ENCODE measurements at regions not wholly inside any gene's neighbourhood (a gene's known extent, or its start where the extent isn't known, plus 50 kb on each side); places are given as distances from the start of the nearest gene placed in this dataset.

DNA sequence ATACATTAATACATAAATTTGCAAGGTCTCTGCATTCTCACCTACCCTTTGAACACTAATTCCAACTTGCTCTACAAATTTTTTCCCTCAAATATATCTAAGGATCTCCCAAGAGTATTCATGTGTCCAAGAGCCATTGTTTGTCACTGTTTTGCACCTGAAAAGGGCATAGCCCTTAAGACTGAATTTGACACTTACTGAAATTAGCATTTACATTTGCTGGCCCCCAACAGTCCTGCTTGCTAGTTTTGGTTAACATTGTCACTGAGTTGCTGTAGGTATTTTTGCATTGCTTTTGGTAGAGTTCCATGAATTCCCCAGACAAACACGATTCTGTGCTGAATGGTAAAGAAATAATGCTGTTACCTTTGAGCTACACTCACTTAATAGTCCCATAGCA lies 57.3 kb downstream of the KCNA4 start:
- no peak for DNase-seq

DNA sequence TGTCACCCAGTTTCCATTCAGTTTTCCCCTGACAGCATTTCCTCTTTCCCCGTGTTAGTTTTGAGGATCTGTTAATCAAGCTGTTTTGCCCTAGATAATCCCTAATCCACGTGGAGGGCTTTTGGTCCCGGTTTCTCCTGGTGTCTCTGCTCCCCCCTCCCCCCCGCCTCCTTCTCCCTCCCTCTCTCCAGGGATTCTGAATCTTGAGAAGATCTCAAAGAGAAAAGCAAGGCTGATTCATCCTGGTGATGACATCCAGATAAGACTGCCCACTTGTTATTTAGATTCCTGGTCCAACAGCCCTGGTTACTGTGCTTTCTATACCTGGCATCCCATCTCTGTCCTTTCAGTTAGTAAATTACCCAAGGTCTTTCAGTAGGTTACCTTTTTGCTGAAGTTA lies 59.4 kb downstream of the KCNA4 start:
- DNase-seq = no peak

DNA sequence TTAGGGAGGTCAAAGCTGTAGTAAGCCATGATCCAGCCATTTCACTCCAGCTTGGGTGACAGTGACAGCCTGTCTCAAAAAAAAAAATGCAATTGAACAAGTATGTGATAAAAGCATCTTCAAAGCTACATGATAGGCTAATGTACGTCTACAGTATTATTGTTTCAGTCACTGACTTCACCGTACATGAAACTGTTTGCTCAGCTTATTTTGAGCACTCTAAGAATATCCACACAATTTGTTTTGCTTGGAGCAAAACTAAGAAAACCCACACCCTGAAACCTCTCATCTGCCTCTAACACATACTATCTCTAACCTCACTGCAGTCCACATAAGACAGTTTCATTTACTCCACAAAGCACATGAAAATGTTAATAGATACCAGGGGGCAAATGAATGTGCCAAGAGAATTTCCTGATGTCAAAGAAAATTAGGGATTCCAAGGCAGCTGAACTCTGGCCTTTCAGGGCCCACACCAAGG lies 60.7 kb downstream of the KCNA4 start:
- no peak for DNase-seq

DNA sequence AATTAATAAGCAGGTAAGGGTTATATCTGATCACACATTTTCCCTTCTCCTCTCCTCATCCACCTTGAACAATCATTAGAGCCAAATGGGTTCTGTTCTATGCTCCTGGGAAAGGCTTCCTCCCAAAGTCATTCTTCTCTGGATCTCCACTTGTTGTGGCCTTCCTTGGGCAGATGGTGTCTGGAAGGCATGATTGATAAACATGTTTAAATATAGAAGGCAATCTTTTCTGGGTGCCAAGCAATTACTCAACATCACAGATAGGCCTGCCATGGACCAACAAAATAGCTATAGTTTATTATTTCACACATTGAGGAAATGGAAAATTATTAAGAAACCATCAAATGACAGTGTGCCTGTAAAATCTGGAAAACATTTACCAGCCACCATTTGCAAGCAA lies 73.5 kb downstream of the KCNA4 start:
- DNase-seq = no peak

DNA sequence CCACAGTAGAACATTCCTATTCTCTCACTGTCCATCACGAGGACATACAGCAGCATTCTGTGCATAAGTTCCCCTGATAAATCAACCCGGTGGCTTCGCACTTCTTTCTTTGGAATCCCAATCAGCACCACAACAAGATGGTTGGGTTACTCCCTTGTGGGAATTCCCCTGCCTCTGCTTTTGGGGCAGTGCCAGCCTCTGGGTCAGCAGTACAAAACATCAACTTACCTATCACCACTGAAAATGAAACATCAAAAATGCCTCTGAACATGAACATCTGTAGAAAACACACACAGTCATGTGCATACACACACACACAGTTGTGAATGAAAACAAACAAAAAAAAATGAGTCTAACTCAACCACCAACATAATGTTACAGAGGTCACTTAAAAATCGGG lies 79.3 kb downstream of the KCNA4 start:
- no peak for DNase-seq

DNA sequence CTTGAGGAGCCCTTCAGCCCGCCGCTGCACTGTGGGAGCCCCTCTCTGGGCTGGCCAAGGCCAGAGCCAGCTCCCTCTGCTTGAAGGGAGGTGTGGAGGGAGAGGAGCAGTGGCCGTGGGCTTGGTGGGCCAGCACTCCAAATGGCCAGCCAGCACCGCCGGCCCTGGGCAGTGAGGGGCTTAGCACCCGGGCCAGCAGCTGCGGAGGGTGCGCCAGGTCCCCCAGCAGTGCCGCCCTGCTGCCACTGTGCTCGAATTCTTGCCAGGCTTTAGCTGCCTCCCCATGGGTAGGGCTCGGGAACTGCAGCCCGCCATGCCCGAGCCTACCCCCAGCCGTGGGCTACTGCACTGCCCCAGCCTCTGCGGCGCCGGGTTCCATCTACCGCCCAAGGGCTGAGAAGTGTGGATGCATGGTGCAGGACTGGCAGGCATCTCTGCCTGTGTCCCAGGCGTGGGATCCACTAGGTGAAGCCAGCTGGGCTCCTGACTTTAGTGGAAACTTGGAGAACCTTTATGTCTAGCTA lies 82.7 kb downstream of the KCNA4 start:
- no peak for DNase-seq

DNA sequence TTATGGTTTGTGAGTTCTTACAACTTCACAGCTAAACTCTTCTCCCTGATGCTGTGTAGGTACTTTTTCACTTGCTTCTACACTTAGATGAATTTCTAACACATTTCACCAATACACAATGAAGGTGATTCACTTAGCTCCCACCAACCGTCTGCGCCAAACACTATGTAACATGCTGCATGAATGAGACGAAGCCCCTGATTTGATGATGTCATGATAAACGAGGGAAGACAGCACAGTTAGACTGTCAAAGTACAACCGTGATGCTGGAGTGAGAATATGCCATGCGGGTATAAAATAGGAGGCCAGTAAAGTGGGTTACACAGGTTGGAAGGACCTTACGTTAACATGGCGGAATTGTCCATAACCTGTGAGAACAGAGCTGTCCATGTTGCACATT lies 100.8 kb downstream of the KCNA4 start:
- DNase-seq = no peak

DNA sequence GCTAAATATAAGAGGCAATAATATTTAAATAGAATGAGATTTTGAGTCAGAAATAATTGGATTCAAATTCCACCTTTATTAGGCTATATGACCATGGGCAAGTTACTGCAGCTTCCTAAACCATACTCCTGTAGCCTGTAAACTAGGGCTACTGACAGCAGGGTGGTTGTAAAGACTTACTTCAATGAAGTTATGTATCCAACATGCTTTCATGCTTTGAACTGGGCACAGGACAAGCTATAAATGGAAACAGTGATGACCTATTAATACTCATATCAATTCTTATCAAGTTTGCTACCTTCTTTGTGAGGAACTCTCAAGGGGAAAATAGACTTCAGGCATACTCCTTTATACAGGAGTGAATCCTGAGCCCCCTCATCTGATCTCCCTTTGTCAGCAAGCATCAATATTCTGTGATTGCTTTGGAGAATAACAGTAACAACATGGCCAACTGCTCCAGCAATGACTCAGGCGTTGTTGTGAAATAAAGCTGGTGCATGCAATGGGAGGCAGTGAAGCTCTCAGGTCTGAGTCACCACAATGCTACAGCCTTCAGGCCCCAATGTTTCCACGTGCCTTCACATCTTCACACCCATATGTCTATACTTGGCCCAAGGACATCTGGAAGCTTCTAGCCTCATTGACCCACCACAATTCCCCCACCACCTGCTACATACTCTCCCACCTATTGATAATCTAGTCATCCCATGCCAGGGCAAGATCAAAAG lies 102.5 kb downstream of the KCNA4 start:
- no peak for DNase-seq

DNA sequence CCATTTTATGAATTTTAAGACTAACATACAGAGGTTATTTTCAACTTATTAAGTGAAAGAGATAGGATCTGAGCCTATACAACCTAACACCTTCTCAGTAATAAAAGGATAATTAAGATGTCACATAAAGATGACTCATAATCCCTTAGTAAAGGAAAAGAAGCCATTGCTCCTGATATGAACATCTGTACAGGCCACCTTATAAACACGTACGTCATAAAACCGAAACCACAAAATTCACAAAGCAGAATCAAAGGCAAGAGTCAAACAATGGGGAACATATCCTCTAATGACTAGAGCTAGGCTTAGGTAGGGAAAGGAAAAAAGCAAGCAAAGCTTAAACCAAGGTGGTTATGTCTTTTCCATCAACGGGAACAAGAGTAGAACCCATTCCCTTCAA lies 103.5 kb downstream of the KCNA4 start:
- no peak for DNase-seq

DNA sequence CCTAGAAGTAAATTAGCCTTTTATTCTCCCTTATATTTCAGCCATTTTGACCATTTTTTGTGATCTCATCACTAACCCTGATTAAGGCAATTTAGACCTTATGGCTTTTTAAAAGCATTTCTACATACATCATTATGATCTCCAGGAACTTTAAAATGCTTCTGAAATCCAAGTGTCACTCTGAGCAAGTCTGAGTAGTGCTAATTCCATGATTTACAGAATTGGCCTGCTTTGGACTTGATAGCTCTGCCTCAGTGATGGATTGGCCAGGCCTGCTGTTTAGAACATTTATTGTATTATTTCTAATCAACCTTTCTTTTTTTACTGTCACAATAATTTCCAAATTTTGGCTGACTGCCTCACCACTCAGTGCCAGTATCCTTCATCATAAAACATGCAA lies 116.4 kb downstream of the KCNA4 start:
- no peak for DNase-seq

DNA sequence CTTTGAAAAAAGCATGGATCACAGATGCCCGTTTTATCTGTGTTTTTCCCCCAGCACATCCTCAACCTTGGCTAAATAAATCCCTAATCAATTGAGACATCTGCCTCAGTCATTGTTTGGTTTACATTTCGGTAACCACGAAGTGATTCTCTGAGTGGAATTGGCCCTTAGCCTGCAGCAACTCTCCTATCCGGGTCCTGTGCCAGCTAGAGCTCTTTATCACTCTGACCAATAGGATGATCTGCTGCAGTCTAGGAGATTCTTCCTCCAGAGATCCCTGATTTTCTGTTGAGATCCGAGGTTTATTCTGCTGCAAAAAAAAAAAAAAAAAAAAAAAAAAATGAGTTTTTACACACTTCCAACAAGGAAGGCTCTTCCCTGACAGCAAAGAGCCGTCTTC lies 137.3 kb downstream of the KCNA4 start:
- DNase-seq = no peak

DNA sequence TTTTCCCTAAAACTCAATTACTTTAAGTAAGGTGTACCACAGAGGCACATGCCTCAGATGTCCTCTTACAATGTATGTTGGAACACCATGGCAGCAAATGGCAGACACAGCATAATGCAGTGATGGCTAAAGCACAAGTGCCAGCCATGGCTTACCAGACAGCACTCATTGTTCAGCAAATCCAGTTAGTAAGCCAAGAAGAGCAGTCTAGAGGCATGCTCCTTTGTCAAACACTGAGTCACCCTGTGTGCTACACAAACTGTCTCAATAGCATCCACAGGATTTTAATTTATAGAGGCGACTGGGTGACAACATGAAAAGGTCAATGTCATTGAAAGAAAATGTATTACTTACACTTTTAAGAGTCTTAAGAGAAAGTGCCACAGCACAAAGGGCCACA lies 140.6 kb downstream of the KCNA4 start:
- DNase-seq = no peak

DNA sequence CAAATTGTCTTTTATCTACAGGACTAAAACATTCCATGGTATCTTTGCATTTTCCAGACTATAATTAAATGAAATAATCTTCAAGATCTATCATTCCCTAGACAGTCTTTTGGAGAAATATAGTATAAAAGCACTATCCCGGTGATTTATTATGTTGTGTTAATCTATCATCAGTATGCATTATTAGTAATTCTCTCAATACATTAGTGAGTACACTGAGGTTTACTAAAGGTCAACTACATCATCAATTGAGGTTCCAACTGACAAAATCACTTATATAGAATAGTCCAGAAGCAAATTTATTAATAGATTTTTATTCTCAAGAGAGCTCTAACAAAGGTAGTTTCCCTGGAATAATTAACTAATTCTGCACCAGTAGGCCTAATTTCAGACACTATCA lies 169.6 kb downstream of the KCNA4 start:
- no peak for DNase-seq

DNA sequence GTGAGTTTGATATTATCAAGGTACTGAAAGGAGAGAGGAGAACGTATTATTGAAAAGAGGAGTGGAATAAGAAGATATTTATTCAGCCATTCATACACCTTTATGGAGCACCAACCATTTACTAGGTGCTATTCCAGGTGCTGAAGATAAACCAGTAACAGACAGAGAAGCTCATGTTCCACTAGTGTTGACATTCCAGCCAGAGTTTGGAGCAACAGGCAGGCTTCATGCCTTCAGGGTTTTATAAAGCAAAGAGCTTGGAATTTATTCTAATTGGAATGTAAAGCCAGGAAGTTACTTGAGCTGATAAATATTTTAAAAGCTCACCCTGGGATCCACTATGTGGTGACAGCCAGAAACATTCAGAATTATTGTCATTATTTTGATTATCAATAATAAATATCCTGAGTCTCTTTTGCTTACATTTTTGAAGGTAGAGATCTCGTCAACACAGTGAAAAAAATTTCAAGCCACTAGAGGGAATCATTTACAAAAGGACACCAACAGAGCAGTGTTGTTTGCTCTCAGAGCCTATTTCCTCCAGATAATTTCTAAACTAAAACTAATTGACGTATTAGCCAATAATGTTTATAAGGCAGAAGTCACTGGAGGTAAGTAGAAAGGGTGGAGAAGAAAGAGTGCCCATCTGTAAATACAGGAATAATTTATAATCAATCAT lies 172.0 kb downstream of the KCNA4 start:
- no peak for DNase-seq

DNA sequence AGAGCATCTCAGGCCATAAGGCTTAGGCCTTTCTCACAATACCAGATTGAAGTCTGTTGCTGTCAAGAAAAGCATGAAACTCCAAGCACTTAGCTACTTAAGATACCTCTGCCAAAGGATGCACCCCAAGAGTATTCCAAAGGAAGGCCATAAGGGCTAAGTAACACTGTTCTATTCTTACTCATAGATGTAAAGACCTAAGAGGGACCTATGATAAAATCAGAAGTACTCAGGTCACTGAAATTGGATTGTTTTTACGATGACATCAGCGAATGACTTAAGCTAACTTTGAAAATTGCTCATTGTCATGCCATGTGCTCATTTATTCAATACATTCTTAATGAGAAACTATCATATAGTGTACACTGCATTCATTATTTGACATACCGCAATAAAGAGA lies 172.8 kb downstream of the KCNA4 start:
- DNase-seq = no peak

DNA sequence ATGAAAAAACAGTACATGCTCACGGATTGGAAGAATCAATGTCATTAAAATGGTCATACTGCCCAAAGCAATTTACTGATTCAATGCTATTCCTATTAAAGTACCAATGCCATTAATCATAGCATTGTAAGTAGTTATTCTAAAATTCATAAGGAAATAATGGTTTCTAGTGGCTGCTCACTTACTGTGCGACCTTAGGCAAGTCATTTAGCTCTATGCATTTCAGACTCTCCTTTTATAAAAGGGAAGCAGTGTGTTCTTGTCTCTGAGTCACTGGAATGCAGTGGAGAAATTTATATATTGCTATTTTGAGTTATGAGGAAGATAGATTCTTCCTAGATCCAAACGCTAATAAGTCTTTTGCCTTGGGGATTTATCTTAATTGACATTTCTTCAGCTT lies 174.8 kb downstream of the KCNA4 start:
- DNase-seq = no peak

DNA sequence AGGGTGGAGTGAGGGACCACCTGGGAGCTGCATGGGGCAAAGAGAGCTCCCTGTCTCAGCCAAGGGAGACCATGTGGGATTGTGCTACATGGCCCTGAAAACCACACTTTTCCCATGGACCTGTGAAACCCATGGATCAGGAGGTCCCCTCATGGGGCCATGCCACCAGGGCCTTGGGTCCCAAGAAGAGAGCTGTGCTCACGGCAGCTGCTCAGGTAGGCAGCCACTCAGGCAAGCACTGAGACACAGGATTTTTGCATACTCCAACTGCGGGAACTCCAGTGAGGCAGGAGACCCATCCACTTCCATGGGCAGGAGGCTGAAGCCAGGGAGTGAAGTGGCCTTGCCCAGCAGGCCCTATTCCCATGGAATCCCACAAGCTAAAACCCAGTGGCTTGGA lies 190.0 kb downstream of the KCNA4 start:
- DNase-seq = no peak

DNA sequence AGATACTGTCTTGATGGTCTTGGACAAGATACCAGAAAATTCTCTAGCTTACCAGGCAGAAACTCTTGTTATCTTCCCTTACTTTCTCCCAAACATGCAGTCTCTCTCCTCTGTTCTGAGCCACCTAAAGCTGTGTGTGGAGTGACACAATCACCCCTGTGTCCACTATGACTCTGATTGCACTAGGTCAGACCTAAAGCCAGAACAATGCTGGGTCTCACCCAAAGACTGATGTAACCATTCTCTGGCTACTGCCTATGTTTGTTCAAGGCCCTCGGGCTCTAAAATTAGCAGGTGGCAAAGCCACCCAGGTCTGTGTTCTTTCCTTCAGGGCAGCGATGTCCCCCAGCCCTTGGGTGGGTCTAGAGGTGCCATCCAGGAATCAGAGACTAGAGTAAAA lies 200.5 kb downstream of the KCNA4 start:
- no peak for DNase-seq

DNA sequence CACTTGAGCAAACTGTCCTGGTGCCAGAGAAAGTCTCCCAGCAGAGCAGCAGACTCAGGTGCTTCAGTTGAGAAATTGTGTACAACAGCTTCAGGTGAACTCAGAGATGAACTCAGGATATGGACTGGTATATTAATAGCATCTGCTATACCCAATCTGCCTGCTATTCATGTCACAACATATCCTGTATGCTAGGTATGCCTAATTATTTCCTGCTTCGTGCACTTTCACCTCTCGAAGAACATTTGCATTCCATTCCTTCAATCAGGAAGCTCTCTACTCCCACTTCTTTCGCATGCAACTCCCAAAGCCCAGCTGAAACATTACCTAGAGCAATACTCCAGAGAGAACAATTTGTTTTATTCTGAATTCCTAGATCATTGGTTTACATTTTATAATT lies 207.7 kb downstream of the KCNA4 start:
- no peak for DNase-seq

DNA sequence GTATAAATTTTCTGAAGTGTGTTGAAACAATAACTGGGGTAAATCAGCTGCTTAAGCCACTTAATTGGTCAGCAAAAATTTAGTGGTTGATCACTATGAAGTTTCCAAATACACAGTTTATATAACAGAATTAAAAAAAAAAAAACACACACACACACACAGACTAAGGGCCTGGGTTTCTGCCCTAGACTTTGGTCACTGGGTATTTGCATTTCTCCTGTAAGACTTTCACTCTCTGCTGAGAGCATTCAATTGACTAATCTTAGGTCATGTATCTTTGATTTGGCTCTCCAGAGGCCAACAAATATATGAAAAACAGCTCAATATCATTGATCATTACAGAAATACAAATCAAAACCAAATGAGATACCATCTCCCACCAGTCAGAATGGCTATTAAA lies 214.3 kb downstream of the KCNA4 start:
- DNase-seq = no peak

DNA sequence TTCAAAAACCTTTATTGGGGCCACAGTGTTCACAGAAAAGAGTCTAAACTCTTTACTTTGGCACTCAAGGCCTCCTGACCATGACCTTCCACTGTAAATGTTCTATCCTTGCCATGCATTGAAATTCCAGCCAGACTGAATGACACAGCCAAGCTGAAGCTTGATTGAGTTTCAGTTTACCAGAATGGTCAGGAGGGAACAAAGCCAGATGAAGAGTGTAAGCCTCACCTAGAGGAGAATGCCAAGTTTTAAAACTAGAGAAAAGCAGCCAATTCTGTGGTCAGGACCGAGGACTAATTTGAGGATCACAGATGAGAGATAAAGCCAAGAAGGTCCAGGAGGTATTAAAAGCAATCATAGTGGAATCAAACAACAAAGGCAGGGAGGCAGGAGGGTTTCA lies 215.3 kb downstream of the KCNA4 start:
- DNase-seq = no peak

DNA sequence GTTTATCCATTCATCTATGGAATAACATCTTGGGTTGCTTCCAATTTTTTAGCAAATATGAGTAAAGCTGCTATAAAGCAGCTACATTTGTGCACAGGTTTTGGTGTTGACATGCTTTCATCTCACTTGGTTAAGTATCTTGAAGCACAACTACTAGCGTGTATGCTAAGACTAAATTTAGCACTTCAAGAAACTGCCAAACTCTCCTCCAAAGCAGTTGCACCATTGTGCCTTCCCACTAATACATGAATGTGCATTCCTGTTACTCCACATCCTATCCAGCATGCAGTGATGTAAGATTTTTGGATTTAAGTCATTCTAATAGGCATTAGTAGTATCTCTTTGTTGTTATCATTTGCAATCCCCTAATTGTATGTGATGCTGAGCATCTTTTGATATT lies 230.7 kb downstream of the KCNA4 start:
- DNase-seq = no peak

DNA sequence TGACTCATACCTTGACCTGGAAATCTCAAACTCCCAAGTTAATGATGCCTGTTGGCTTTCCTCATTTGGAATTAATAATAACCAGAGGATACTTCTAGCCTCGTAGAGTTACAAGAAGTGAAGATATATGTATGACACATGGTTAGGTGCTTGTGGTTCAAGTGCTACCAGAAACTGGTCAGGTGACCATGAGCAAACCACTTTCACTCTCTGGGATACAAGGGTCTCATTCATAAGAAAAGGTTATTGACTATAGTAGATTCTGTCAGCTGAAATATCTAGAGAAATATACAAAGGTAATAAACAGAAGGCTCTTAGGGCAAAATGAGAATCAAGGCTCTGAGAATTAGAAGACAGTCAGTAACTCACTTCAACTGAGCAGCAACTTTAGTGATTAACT lies 233.3 kb downstream of the KCNA4 start:
- DNase-seq = no peak

DNA sequence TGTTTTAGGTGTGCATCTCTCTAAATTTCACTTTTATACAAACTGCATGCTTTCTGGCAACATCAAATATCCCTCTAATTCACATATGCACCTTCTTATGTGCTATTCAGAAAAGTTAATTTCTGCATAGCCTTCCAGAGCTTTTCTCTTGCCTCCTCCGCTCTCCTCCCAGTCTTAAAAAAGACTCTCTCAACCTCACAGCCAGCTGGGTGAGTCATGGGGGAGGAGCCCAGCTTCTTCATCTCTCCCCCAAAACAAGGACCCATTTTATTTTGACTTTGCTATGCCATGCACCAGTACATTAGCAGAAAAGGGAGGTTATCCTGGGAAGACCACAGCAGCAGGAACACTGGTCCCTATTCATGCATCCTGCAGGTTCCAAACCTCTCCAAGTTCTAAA lies 234.4 kb downstream of the KCNA4 start:
- DNase-seq = no peak

DNA sequence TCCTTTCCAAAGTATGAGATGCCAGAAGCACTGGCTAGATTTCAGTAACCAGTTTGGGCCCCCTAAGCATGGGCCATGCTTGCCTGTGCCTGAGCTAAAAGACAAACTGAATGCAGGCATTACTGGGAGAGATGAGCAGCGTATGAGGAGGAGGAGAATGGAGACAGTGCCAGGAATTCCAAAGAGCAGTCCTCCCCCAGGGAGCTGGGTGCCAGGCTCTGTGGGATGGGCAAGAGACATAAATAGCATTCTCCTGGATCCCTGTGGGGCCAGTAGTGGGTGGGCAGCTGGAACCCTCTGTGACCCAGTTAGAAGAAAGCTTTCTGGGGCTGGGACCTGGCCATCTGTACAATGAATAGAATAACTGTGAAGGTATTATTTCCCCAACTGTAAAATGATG lies 235.6 kb downstream of the KCNA4 start:
- DNase-seq = no peak
